Aorta (tissue), 5 donors: ENCODE measurements at regions not wholly inside any gene's neighbourhood (a gene's known extent, or its start where the extent isn't known, plus 50 kb on each side); places are given as distances from the start of the nearest gene placed in this dataset.

Experiments
- ATAC-seq: fragments of 200-7000 bp; cut with Tn5 transposase; one replicate; pipeline ENCODE4 v1.9.1; 2022; ENCODE audit warnings: moderate library complexity; ENCODE audit not compliant: low FRiP score
- DNase-seq, 2 donors: peaks; one replicate each; pipeline ENCODE4 v3.0.0-alpha.2; 2020
- H3K27ac ChIP-seq, 2 donors: one replicate each; pipeline ENCODE4 v1.5.1; 2013; ENCODE audit warnings: low read length in 2 of 2, mild to moderate bottlenecking in 2 of 2, moderate library complexity in 2 of 2, control low read depth in 1 of 2, inconsistent platforms in 1 of 2, low read depth in 1 of 2
- H3K27me3 ChIP-seq, 2 donors: one replicate each; pipeline ENCODE4 v1.6.1; 2013; ENCODE audit warnings: control low read depth in 1 of 2, low read length in 1 of 2, mild to moderate bottlenecking in 1 of 2, moderate library complexity in 1 of 2; ENCODE audit not compliant: insufficient read depth in 2 of 2, control insufficient read depth in 1 of 2
- H3K36me3 ChIP-seq, 2 donors: one replicate each; pipeline ENCODE4 v1.6.1; 2013; ENCODE audit warnings: control low read depth in 1 of 2, low read length in 1 of 2, mild to moderate bottlenecking in 1 of 2; ENCODE audit not compliant: insufficient read depth in 2 of 2, control insufficient read depth in 1 of 2
- H3K4me1 ChIP-seq, 2 donors: one replicate each; pipeline ENCODE4 v1.6.1; 2013; ENCODE audit warnings: low read length in 2 of 2, control low read depth in 1 of 2, mild to moderate bottlenecking in 1 of 2, moderate library complexity in 1 of 2; ENCODE audit not compliant: insufficient read depth in 2 of 2, control insufficient read depth in 1 of 2
- H3K4me3 ChIP-seq, 2 donors: one replicate each; pipeline ENCODE4 v1.5.1; 2013; ENCODE audit warnings: low read length in 2 of 2, control low read depth in 1 of 2, mild to moderate bottlenecking in 1 of 2
- H3K9me3 ChIP-seq: one replicate; pipeline ENCODE4 v1.6.1; 2013; ENCODE audit warnings: mild to moderate bottlenecking, low read length; ENCODE audit not compliant: control insufficient read depth
- WGBS, 2 donors: extraction: QIAGEN DNeasy Blood & Tissue Kit; methylation state at CpG; one replicate each; pipeline ENCODE4 v1.1.7; 2013; 5-methylcytosine and 5-hydroxymethylcytosine counted together
- intact Hi-C, 2 donors: fragments of 100-400 bp; cut with DNase I; formaldehyde crosslinking; loops; one replicate each; pipeline versions ENCODE4 v1.14.2 to v1.15.0; 2022
- donor health status: healthy with polysubstance abuse.
- donor health status: Bipolar disorder and iron deficiency.
- donor health status: DM: no; HTN: no; CAD: no.
- donor health status: DM: no; HTN: no; CAD: no.
- donor health status: DM: yes; HTN: yes; CAD: no.

- no peak for ATAC-seq
- Histone ChIP-seq H3K9me3 (peaks cover 3% of the 10 kb centered on the region), H3K27ac (no peak overlapping the region), H3K27me3 (no peaks in the 10 kb centered on the region), H3K36me3 (no peaks in the 10 kb centered on the region), H3K4me1 (no peaks in the 10 kb centered on the region), H3K4me3 (no peak overlapping the region)
- DNase-seq: no peak
- intact Hi-C loops: no loop called here
- 72 to 75% methylated on average over 8 of the region's 8 CpGs for WGBS, 2 donors
These were observed 199.5 kb upstream of the ZNF536 start for GRCh38 chr19:30172613-30173242.

DNA sequence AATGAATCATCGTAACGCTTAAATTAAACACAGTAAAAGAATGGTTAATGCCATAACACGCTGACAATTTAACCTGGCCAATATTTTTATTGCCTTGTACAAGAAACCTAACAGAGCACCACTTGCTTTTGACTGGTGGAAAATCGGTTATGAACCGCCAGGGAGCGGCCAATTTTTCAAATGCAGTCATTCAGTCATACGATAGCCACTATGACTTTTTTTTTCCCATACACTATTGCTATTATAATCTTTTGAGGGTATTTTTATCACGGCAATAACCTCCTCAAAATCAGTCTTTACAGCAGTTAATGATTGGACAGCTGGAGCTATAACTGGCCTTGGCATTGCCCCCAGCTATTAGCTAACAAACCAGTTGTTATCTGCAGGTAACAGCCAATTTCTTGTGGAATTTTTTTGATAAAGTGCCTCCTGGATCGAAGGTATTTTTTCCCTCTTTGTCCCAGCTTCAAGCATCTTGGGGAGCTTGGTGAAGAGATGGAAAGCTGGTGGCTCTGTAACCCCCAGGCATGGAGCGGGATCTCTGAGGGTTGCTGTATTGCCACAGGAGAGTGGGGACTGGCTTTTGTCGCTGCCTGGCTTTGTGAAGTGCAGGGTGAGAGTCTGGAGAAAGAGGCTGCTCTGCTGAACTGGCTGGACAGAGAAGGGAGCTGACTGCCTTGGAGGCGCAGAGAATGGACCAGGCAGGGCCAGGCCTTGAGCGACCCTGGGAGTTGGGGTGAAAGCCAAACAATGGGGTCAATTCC is 198.4 kb upstream of the ZNF536 start:
- H3K27me3 ChIP-seq: no peaks in the 10 kb centered on the region
- H3K4me3 ChIP-seq: no peak overlapping the region
- WGBS, 2 donors: 74 to 75% methylated on average over 13 of the region's 13 CpGs
- no peak overlapping the region for H3K27ac ChIP-seq
- peaks cover 5% of the 10 kb centered on the region for H3K9me3 ChIP-seq
- no peak for ATAC-seq
- intact Hi-C loops: no loop called here
- H3K36me3 ChIP-seq: no peaks in the 10 kb centered on the region
- no peaks in the 10 kb centered on the region for H3K4me1 ChIP-seq
- no peak for DNase-seq

GRCh38 chr19:30174357-30174645 is 197.9 kb upstream of the ZNF536 start:
- no peak overlapping the region for H3K27ac ChIP-seq
- WGBS, 2 donors: 71 to 82% methylated on average over 4 of the region's 4 CpGs
- H3K9me3 ChIP-seq: peaks cover 5% of the 10 kb centered on the region
- DNase-seq (no peak), ATAC-seq (no peak)
- H3K4me3 ChIP-seq: no peak overlapping the region
- intact Hi-C loops: no loop called here
- no peaks in the 10 kb centered on the region for H3K36me3 ChIP-seq
- H3K4me1 ChIP-seq: no peaks in the 10 kb centered on the region
- H3K27me3 ChIP-seq: no peaks in the 10 kb centered on the region

- H3K36me3 ChIP-seq: no peaks in the 10 kb centered on the region
- H3K4me3 ChIP-seq: no peak overlapping the region
- H3K4me1 ChIP-seq: no peaks in the 10 kb centered on the region
- H3K9me3 ChIP-seq: peaks cover 7% of the 10 kb centered on the region
- H3K27me3 ChIP-seq: no peaks in the 10 kb centered on the region
- intact Hi-C loops: no loop called here
- H3K27ac ChIP-seq: no peak overlapping the region
- 83 to 86% methylated on average over 9 of the region's 9 CpGs for WGBS, 2 donors
- ATAC-seq (no peak), DNase-seq (no peak)
These were observed 197.4 kb upstream of the ZNF536 start for GRCh38 chr19:30174791-30175190.

DNA sequence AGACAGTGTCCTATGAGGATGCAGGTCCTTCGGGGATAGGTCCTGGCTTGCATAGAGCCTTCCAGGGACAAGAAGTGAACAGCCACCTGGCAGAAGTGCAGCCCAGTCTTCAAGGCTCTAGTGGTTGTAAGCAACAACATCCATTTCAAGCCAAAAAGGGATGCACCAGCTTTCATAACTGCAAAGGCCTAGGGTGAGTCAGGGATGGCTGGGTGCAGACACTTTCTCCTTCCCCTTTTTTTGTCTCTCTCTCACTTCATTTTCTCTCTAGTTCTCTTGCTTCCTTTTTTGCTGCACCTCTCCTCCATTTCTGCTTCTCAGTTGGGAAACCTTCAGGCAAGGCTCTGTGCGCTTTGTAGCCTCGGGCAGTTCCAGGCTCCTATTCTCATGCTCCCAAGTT is 196.2 kb upstream of the ZNF536 start:
- intact Hi-C loops: no loop called here
- Histone ChIP-seq H3K9me3 (peaks cover 9% of the 10 kb centered on the region), H3K36me3 (no peaks in the 10 kb centered on the region), H3K27me3 (no peaks in the 10 kb centered on the region), H3K4me1 (no peaks in the 10 kb centered on the region), H3K27ac (no peak overlapping the region), H3K4me3 (no peak overlapping the region)
- no peak for DNase-seq
- ATAC-seq: no peak
- 82 to 87% methylated on average over 3 of the region's 3 CpGs for WGBS, 2 donors

DNA sequence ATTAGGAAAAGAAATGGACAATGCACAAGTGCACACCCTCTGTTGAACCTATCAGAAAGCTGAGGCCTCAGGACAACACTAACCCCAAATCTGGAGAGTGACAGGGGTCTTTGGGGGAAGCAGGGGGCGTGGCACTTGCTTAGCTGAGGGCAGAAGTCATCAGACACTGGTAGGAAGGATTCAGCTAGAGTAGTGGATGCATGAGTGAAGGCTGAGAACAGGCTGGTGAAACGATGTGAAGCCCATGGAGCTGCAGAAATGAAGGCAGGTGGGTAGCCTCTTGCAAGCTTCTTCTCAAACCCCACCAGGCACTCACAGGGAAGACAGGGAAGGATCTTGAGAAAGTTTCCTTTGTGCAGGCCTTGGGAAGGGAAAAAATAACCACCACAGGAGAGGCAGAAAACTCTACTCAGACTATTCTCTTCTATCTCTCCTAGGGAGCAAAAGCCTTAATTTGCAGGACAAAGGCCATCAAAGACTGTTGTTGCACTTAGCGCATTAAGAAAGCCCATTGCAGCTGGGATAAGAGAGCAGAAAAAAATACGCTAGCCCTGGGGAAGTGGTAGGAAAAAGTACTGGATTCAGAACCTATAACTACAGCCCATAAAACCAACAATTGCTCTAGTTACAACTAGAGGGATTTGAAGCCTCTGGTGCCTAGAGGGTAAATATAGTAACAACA is 193.3 kb upstream of the ZNF536 start:
- intact Hi-C loops: no loop called here
- Histone ChIP-seq H3K4me1 (no peaks in the 10 kb centered on the region), H3K9me3 (peaks cover 9% of the 10 kb centered on the region)

GRCh38 chr19:30180691-30181090 is 191.5 kb upstream of the ZNF536 start:
- Histone ChIP-seq H3K4me3 (no peak overlapping the region), H3K27me3 (no peaks in the 10 kb centered on the region), H3K9me3 (peaks cover 8% of the 10 kb centered on the region), H3K36me3 (no peaks in the 10 kb centered on the region), H3K4me1 (no peaks in the 10 kb centered on the region), H3K27ac (no peak overlapping the region)
- intact Hi-C loops: no loop called here
- no peak for DNase-seq
- 47 to 58% methylated on average over 1 of the region's 1 CpG for WGBS, 2 donors
- ATAC-seq: no peak

More for the DNA sequence above, 193.3 kb upstream of the ZNF536 start:
- DNase-seq: no peak
- H3K4me3 ChIP-seq: no peak overlapping the region
- H3K27ac ChIP-seq: no peak overlapping the region
- H3K27me3 ChIP-seq: no peaks in the 10 kb centered on the region
- H3K36me3 ChIP-seq: no peaks in the 10 kb centered on the region
- 50 to 52% methylated on average over 4 of the region's 4 CpGs for WGBS, 2 donors
- no peak for ATAC-seq

DNA sequence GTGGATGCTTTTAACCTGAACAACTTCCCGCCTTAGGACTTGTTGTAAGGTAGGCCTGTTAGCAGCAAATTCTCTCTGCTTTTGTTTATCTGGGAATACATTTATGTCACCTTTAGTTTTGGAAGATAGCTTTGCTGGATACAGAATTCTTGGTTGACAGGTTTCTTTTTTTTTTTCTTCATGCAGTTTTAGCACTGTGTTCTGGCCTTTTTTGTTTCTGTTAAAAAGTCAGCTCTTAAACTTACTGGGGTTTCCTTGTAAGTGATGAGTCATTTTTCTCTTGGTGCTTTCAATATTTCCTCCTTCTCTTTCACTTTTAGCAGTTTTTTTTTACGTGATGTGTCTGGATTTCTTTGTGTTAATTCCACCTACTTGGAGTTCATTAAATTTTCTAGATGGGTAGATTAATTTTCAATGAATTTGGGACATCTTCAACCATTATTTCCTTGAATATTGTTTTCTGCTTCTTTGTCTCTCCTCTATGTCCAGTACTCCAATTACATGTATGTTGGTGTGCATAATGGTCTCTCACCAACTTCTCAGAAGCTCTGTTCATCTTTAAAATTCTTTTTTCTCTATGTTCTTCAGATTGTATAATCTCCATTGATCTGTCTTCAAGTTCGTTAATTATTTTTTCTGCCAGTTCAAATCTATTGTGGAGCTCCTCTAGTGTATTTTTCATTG is 188.2 kb upstream of the ZNF536 start:
- intact Hi-C loops: no loop called here
- H3K27me3 ChIP-seq: no peaks in the 10 kb centered on the region
- H3K4me3 ChIP-seq: no peak overlapping the region
- DNase-seq: no peak
- H3K4me1 ChIP-seq: no peaks in the 10 kb centered on the region
- H3K9me3 ChIP-seq: peaks cover 4% of the 10 kb centered on the region
- H3K27ac ChIP-seq: no peak overlapping the region
- ATAC-seq: no peak
- no peaks in the 10 kb centered on the region for H3K36me3 ChIP-seq
- 72 to 81% methylated on average over 3 of the region's 3 CpGs for WGBS, 2 donors
